ENCODE measurements at regions not wholly inside any gene's neighbourhood (a gene's known extent, or its start where the extent isn't known, plus 50 kb on each side); places are given as distances from the start of the nearest gene placed in this dataset.

DNA sequence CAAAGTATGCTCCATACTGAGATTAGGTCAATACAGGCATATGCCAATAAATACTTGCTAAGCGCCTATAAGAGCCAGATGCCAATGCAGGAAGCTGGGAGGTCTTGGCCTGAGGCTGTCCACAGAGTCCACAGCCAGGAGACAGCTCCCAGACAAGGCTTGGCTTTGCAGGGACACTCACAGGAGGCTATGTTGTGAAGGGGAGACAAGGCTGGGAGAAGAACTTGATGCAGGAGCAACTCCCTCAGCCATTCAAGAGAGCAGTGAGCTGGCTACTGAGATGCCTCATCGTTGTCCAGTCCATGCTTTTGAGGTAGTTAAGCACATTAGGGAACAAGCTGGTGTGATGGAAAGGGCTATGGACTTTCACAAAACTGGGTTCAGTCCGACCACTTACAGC lies 891.5 kb downstream of the TBC1D22A start:
- DNase-seq, result no peak

DNA sequence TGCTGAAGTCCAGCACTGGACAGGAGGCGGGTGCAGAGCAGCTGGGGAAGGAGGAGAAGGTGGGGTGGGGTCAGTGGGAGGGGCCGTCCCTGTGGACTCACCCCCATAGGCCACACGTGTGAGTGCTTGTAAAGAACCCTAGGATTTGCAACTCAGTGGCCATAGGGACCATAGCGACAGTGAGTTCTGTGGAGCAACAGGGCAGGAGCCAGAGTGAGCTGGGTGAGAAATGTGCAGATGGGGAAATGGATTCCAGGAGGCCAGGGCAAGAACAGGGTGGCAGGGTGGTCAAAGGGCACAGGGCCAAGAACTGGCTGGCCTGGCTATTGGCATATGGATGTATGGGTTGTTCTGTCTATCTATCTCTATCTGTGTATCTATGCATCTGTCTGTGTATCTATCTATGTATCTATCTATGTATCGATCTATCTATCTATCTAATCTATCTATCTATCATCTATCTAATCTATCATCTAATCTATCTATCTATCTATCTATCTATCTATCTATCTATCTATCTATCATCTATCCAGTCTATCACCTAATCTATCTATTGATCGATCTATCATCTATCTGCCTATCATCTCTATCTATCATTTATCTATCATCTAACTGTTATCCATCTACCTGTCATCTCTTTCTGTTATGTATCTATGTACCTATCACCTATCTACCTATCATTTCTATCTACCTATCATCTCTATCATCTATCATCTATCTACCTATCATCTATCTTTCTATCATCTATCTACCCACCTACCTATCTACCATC lies 889.0 kb downstream of the TBC1D22A start:
- no peak for DNase-seq

- DNase-seq, result no peak
These were observed 885.3 kb downstream of the TBC1D22A start for GRCh38 chr22:47647720-47648119.

DNA sequence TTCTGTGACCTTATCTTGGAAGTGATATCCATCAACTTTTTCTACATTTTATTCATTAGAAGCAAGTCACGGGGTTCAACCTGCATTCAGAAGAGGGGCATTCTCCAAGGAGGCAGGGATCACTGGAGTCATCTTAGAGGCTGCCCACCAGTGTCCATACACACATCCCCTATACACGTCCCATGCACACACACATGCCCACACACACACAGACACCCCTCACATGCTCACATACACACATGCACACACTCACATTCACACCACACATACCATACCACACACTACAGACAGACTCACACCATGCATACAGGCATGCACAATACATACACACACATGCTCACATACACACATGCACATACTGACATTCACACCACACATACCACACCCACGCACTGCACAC lies 884.7 kb downstream of the TBC1D22A start:
- DNase-seq, result no peak

DNA sequence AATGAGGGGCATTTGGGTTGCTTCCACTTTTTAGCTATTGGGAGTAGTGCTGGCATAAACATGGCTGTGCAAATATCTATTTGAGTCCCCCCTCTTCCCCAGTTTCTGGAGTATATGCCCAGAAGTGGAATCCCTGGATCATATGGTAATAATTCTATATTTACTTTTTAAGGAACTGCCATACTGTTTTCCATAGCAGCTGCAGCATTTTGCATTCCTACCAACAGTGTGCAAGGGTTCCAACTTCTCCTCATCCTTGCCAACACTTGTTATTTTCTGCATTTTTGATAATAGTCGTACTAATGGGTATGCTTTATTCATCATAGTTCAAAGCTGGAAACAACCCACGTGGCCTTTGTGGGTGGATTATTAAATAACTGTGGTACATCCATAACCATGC lies 883.5 kb downstream of the TBC1D22A start:
- no peak for DNase-seq

DNA sequence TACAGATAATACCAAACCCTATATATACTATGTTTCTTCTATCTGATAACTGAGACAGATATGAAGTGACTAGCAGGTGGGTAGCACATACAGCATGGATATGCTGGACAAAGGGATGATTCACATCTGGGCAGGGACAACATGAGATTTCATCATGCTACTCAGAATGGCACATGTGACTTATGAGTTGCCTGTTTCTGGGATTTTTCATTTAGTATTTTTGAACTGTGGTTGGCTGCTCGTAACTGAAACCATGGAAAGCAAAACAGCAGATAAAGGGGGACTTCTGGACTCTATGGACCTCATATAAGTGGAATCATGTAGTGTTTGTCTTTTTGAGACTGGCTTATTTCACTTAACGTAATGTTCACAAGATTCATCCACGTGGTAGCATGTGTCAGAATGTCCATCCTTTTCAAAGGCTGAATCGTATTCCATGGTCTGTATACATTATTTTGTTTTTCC lies 883.0 kb downstream of the TBC1D22A start:
- DNase-seq, result no peak

- DNase-seq, result no peak
These were observed 871.9 kb downstream of the TBC1D22A start for GRCh38 chr22:47634347-47634746.

DNA sequence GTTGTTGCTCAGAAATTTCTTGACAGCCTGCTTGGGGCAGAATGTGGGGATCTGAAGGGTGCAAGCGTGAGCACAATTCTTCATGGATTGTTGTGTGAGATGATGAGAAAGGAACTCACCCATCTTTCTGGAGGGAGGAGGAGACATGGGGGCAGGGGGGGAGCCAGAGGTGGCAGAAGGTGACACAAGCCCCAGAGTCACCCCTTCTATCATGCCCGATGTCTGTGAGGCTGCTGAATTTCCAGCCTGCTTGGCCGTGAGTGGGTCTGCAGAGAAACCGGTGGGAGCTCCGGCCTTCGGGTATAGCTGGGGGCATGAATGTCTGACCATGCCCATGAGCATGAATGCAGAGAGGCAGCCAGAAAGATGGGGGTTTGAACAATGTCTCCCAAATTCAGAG lies 870.7 kb downstream of the TBC1D22A start:
- no peak for DNase-seq

GRCh38 chr22:47632701-47633100 lies 870.3 kb downstream of the TBC1D22A start:
- DNase-seq, result no peak

GRCh38 chr22:47631571-47632102 lies 869.2 kb downstream of the TBC1D22A start:
- no peak for DNase-seq

GRCh38 chr22:47630741-47631534 lies 868.5 kb downstream of the TBC1D22A start:
- no peak for DNase-seq

GRCh38 chr22:47629791-47630655 lies 867.6 kb downstream of the TBC1D22A start:
- DNase-seq, result no peak

DNA sequence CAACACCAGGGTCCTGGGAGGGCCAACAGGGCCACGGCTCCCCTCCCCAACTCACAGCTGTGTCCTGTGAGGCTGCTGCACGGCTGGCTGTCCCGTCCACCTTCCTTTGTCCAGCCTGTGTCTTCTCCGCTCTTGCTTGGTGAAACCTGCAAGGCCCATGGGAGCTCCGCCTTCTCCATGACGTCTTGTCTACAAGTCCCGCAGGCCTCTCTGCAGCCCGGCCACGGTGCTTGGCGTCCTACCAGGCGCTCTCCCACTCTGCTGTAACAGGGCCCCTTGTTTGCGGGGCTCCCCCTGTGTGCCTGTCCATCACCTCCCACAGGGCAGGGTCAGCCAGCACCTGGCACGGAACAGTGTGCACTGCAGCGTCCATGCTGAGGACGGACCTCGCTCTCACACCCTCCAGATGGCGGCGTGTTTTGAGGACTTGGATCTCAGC lies 866.8 kb downstream of the TBC1D22A start:
- DNase-seq, result no peak

- no peak for DNase-seq
These were observed 866.2 kb downstream of the TBC1D22A start for GRCh38 chr22:47628477-47629272.

- DNase-seq, result no peak
These were observed 865.3 kb downstream of the TBC1D22A start for GRCh38 chr22:47627556-47628253.

- no peak for DNase-seq
These were observed 864.3 kb downstream of the TBC1D22A start for GRCh38 chr22:47626428-47627390.

DNA sequence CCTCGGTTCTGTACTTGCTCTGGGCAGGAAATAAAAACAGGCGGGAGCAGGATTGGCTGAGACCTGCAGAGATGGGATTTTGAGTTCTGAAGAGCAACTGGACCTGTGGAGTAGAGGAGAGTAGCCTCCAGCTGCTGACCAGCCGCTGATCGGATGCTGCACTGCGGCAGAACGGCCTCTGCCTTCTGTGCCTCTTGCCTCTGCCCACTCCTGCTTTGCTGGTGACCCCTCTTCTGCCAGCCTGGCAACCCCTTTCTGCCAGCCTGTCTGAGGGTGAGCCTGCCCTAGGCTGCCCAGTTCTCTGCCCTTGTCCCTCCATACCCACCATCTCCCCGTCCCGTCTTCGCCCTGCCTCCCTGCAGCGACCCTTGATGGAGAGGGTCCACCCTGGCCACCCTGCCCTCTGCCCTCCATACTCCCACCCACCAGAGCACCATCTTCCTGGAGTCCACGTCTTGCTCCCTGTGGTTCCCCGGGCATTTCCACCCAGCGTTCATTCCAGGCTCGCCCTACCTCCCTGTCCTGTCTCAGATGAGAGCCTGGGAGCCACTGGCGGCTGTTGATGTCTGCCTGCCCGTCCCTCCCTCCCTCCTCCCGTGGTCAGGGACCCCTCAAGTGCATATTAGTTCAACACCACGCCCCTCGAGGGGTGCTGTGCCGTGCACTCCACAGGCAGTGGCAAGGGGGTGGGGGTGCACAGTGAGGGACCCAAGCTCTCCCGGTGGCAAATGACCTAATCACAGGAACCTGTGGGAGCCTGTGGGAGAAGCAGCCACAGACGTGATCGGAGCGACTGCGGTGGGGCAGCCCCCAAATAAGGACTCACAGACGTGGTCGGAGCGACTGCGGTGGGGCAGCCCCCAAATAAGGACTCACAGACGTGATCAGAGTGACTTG lies 863.3 kb downstream of the TBC1D22A start:
- DNase-seq, result no peak

GRCh38 chr22:47625013-47625385 lies 862.5 kb downstream of the TBC1D22A start:
- no peak for DNase-seq

Measured in CD4-positive, alpha-beta T cell treated with Interleukin-1 beta for 1 hour (primary cell).